ENCODE measurements at regions not wholly inside any gene's neighbourhood (a gene's known extent, or its start where the extent isn't known, plus 50 kb on each side); places are given as distances from the start of the nearest gene placed in this dataset.

DNA sequence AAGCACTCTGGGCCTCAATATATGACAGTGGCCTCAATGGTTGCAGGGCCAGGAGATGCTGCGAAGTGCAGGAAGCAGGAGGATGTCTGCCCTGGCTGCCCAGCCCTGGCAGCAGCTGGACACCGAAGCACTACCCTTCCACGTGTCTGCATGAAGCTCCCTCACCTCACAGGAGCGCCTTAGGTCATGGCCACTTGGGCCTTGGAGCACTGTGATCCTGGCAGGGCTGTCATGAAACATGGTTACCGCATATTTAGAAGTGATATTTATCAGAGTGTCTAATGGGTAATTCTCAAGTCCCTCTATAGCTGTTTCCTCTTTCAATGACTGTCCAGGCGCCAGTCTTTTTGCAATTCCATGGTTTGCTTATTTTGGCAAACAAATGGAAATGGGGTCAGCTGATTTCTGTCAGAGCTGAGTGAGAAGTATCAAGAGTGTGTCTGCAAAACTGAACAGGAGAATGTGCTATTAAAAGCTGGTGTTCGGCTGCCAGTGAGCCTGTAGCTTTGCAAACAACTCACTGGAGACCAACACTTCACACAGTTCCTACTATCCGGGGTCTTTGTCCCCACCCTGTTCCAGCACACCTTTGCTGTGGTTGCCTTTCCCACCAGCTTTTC lies 285.9 kb downstream of the KIF4B start (continued):
- TF ChIP-seq CHD7 (IDR thresholded peaks at IDR 0.05; ENCODE audit: insufficient replicate concordance, low read length) (no peak), BACH1 (IDR thresholded peaks at IDR 0.05; ENCODE audit: low read length) (no peak), BCL11A (IDR thresholded peaks at IDR 0.05; ENCODE audit: low read depth in 2 of 2, low read length in 2 of 2) (no peak), RAD21 (IDR thresholded peaks at IDR 0.05 in 1 of 2, conservative IDR thresholded peaks at IDR 0.05 in 1 of 2; ENCODE audit: low read depth in 2 of 2, low read length in 2 of 2) (no peak), CTCF (IDR thresholded peaks at IDR 0.05; ENCODE audit: control extremely low read depth in 1 of 3, insufficient read depth in 1 of 3, low read depth in 1 of 3, low read length in 3 of 3) (no peak), TEAD4 (IDR thresholded peaks at IDR 0.05; ENCODE audit: low read depth, low read length) (no peak), SIRT6 (IDR thresholded peaks at IDR 0.05; ENCODE audit: low read length) (no peak), TAF1 (IDR thresholded peaks at IDR 0.05; ENCODE audit: low read depth, low read length) (no peak), POU5F1 (IDR thresholded peaks at IDR 0.05; ENCODE audit: low read depth, low read length) (no peak)

Measured in H1 (cell line).